ENCODE measurements at regions not wholly inside any gene's neighbourhood (a gene's known extent, or its start where the extent isn't known, plus 50 kb on each side); places are given as distances from the start of the nearest gene placed in this dataset.
"Not testable (repeated sequence)": the region's sequence is repeated elsewhere in the genome, so short reads cannot be mapped to it uniquely, and the experiment has no call there.

DNA sequence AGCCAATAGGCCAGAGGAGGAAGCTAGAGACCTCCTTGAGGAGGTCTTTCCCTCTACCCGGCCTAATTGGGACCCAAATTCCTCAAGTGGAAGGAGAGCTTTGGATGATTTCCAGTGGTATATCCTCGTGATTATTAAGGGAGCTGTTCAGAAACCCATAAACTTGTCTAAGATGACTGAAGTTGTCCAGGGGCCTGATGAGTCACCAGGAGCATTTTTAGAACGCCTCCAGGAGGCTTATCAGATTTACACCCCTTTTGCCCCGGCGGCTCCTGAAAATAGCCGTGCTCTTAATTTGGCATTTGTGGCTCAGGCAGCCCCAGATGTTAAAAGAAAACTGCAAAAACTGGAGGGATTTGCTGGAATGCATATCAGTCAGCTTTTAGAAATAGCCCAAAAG, 198.1 kb downstream of the ZNF486 start:
- H3K27ac ChIP-seq (ENCODE audit: extremely low read depth, low read depth, low read length) = no peak overlapping the region
- CTCF ChIA-PET = no interaction called here
- TF ChIP-seq MEIS1 (CRISPR knock-in tag; IDR thresholded peaks at IDR 0.05; ENCODE audit: borderline replicate concordance) (no peak), MYNN (tag by site-specific recombination; IDR thresholded peaks at IDR 0.05; ENCODE audit: borderline replicate concordance) (no peak), ZSCAN23 (tag by site-specific recombination; IDR thresholded peaks at IDR 0.05) (no peak), ZNF248 (tag by site-specific recombination; IDR thresholded peaks at IDR 0.05) (no peak), ZNF114 (tag by site-specific recombination; IDR thresholded peaks at IDR 0.05) (no peak), ZNF501 (tag by site-specific recombination; IDR thresholded peaks at IDR 0.05) (no peak), ZNF335 (tag by site-specific recombination; conservative IDR thresholded peaks at IDR 0.05) (no peak), ZNF544 (tag by site-specific recombination; IDR thresholded peaks at IDR 0.05) (no peak), ZFHX2 (tag by site-specific recombination; conservative IDR thresholded peaks at IDR 0.05) (no peak), ZNF561 (tag by site-specific recombination; IDR thresholded peaks at IDR 0.05; ENCODE audit: borderline replicate concordance) (no peak), KLF9 (tag by site-specific recombination; IDR thresholded peaks at IDR 0.05; ENCODE audit: low read depth) (no peak), ZNF433 (tag by site-specific recombination; IDR thresholded peaks at IDR 0.05; ENCODE audit: low read depth) (no peak), ZNF670 (tag by site-specific recombination; IDR thresholded peaks at IDR 0.05; ENCODE audit: low read depth) (no peak)
- TF ChIP-seq, protein P1, sequence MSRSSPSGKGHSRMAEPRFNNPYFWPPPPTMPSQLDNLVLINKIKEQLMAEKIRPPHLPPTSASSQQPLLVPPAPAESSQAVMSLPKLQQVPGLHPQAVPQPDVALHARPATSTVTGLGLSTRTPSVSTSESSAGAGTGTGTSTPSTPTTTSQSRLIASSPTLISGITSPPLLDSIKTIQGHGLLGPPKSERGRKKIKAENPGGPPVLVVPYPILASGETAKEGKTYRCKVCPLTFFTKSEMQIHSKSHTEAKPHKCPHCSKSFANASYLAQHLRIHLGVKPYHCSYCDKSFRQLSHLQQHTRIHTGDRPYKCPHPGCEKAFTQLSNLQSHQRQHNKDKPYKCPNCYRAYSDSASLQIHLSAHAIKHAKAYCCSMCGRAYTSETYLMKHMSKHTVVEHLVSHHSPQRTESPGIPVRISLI (tag by site-specific recombination; IDR thresholded peaks at IDR 0.05) = no peak

DNA sequence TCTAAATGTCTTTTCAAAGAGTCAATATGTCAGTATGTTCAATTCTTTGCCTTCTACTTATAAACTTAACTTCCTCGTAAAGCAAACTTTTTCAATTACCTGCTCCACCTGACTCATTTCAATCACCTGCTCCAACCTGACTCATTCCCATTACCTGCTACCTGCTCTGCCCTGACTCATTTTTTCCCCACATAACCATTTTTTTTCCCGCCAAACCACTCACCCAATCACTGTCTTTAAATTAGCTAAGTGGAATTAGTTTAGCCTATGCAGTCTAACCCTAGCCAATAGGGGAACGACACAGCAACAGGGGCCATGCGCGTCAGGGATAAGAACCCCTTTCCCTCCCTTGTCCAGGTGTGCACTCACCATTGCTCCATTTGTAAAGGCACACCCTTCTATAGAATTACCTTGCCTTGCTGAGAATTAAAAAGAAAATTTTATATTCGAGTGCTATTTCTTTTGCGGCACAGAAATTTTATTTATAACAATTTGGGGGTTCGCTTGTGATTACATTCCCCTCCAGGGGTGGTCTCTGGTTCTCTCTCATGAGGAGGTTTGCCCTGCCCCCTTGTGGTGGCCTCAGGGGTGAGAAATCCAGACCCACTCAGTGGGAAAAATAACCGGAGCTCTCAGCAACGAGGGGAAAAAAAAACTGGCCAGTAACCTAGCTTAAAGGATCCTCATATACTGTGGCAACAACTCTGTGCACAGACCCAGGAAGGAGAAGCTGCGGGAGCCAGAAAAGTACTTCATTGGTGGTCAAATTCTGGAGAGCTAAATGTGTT, 193.1 kb downstream of the ZNF486 start:
- POLR2A ChIA-PET = no interaction called here
- H3K4me1 ChIP-seq (ENCODE audit: control insufficient read depth, insufficient read depth, low read length) = no peaks in the 10 kb centered on the region

More for the DNA sequence above, 198.1 kb downstream of the ZNF486 start:
- Histone ChIP-seq H3K36me3 (ENCODE audit: control insufficient read depth in 2 of 2, insufficient read depth in 1 of 2, low read length in 2 of 2) (no peaks in the 10 kb centered on the region), H3K4me3 (ENCODE audit: low read depth, low read length) (no peak overlapping the region), H3K4me1 (ENCODE audit: control insufficient read depth, insufficient read depth, low read length) (no peaks in the 10 kb centered on the region), H3K9me3 (ENCODE audit: control insufficient read depth, insufficient read depth, low read depth, low read length) (no peaks in the 10 kb centered on the region)
- POLR2A ChIA-PET = no interaction called here

DNA sequence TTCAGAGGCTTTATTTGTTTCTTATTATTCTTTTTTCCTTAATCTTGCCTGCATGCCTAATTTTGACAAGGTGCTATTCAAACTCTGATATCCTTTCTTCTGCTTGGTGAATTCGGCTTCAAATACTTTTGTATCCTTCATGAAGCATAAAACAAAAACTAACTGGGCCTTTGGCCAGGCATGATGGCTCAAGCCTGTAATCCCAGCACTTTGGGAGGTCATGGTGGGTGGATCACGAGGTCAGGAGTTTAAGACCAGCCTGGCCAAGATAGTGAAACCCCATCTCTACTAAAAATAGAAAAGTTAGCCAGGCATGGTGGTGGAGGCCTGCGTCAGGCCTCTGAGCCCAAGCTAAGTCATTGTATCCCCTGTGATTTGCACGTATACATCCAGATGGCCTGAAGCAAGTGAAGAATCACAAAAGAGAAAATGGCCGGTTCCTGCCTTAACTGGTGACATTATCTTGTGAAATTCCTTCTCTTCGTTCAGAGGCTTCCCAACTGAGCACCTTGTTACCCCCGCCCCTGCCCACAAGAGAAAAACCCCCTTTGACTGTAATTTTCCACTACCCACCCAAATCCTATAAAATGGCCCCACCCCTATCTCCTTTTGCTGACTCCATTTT, 191.9 kb downstream of the ZNF486 start:
- H3K9me3 ChIP-seq (ENCODE audit: control insufficient read depth, insufficient read depth, low read depth, low read length); H3K36me3 ChIP-seq (ENCODE audit: control insufficient read depth in 2 of 2, insufficient read depth in 1 of 2, low read length in 2 of 2); H3K4me3 ChIP-seq (ENCODE audit: low read depth, low read length); POLR2A ChIA-PET; H3K27ac ChIP-seq (ENCODE audit: extremely low read depth, low read depth, low read length); H3K4me1 ChIP-seq (ENCODE audit: control insufficient read depth, insufficient read depth, low read length); CTCF ChIA-PET: not testable (repeated sequence)

More for the DNA sequence above, 193.1 kb downstream of the ZNF486 start:
- H3K9me3 ChIP-seq (ENCODE audit: control insufficient read depth, insufficient read depth, low read depth, low read length) = no peaks in the 10 kb centered on the region
- no peak for TF ChIP-seq ZNF324 (tag by site-specific recombination; IDR thresholded peaks at IDR 0.05)
- no peak for TF ChIP-seq SALL2 (tag by site-specific recombination; IDR thresholded peaks at IDR 0.05; ENCODE audit: borderline replicate concordance)
- TF ChIP-seq, protein P2, sequence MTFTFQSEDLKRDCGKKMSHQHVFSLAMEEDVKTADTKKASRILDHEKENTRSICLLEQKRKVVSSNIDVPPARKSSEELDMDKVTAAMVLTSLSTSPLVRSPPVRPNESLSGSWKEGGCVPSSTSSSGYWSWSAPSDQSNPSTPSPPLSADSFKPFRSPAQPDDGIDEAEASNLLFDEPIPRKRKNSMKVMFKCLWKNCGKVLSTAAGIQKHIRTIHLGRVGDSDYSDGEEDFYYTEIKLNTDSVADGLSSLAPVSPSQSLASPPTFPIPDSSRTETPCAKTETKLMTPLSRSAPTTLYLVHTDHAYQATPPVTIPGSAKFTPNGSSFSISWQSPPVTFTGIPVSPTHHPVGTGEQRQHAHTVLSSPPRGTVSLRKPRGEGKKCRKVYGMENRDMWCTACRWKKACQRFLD (tag by site-specific recombination; IDR thresholded peaks at IDR 0.05) = no peak
- TF ChIP-seq ZNF394 (tag by site-specific recombination; IDR thresholded peaks at IDR 0.05; ENCODE audit: borderline replicate concordance) = no peak
- TF ChIP-seq ZNF561 (tag by site-specific recombination; IDR thresholded peaks at IDR 0.05; ENCODE audit: borderline replicate concordance) = no peak
- no peak for TF ChIP-seq ZNF16 (tag by site-specific recombination; IDR thresholded peaks at IDR 0.05; ENCODE audit: low read depth)
- no peak for TF ChIP-seq ZNF169 (tag by site-specific recombination; IDR thresholded peaks at IDR 0.05)
- TF ChIP-seq, protein P3, sequence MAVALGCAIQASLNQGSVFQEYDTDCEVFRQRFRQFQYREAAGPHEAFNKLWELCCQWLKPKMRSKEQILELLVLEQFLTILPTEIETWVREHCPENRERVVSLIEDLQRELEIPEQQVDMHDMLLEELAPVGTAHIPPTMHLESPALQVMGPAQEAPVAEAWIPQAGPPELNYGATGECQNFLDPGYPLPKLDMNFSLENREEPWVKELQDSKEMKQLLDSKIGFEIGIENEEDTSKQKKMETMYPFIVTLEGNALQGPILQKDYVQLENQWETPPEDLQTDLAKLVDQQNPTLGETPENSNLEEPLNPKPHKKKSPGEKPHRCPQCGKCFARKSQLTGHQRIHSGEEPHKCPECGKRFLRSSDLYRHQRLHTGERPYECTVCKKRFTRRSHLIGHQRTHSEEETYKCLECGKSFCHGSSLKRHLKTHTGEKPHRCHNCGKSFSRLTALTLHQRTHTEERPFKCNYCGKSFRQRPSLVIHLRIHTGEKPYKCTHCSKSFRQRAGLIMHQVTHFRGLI (tag by site-specific recombination; IDR thresholded peaks at IDR 0.05) = no peak
- no peak for TF ChIP-seq GLIS1 (tag by site-specific recombination; IDR thresholded peaks at IDR 0.05)
- TF ChIP-seq ZNF555 (tag by site-specific recombination; conservative IDR thresholded peaks at IDR 0.05) = no peak
- TF ChIP-seq, protein P4, sequence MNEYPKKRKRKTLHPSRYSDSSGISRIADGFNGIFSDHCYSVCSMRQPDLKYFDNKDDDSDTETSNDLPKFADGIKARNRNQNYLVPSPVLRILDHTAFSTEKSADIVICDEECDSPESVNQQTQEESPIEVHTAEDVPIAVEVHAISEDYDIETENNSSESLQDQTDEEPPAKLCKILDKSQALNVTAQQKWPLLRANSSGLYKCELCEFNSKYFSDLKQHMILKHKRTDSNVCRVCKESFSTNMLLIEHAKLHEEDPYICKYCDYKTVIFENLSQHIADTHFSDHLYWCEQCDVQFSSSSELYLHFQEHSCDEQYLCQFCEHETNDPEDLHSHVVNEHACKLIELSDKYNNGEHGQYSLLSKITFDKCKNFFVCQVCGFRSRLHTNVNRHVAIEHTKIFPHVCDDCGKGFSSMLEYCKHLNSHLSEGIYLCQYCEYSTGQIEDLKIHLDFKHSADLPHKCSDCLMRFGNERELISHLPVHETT (tag by site-specific recombination; IDR thresholded peaks at IDR 0.05) = no peak
- no peak overlapping the region for H3K27ac ChIP-seq (ENCODE audit: extremely low read depth, low read depth, low read length)
- CTCF ChIA-PET = no interaction called here
- H3K4me3 ChIP-seq (ENCODE audit: low read depth, low read length) = no peak overlapping the region
- H3K36me3 ChIP-seq (ENCODE audit: control insufficient read depth in 2 of 2, insufficient read depth in 1 of 2, low read length in 2 of 2) = no peaks in the 10 kb centered on the region

Data from HEK293 (cell line).